ENCODE measurements at regions not wholly inside any gene's neighbourhood (a gene's known extent, or its start where the extent isn't known, plus 50 kb on each side); places are given as distances from the start of the nearest gene placed in this dataset.
A peak's percentile ranks its signal among the peaks of the same experiment; 100 is the strongest.

DNA sequence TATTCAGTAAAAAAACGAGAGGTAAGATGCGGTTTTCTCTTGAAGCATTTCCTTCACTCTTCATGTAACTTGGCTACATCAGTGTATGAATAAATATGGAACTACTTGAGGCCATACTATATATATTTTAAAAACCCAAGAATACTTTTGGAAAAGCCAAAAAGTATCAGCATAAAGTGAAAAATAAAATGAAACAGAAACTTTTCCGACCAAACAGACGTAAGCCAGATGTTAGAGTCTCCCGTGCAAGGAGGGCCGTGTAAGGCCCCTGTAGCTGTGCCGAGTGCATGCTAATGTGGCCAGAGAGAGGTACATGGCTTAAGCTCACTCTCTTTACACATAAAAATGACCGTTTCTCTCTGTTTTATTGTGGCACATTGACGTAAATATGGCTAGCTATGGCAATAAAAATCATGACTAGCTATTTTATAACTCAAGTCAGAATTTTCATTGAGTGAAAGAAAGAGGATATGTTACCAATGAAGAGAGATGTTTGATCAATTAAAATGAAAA is 140.1 kb upstream of the GMDS start:
- 57 to 66% methylated on average over 9 of the region's 9 CpGs for WGBS, 2 donors
- ATAC-seq (ENCODE audit: low FRiP score) = no peak
- peaks cover 0 to 3% of the 10 kb centered on the region in 2 donors for H3K4me1 ChIP-seq (ENCODE audit: control insufficient read depth in 1 of 2, insufficient read depth in 2 of 2, low read length in 2 of 2)
- no peak overlapping the region for H3K27ac ChIP-seq (ENCODE audit: low read depth in 1 of 2, low read length in 2 of 2)
- H3K27me3 ChIP-seq (ENCODE audit: control insufficient read depth in 1 of 2, insufficient read depth in 2 of 2, low read length in 1 of 2) = no peaks in the 10 kb centered on the region
- no peak overlapping the region for H3K4me3 ChIP-seq (ENCODE audit: low read length in 2 of 2)
- intact Hi-C loops (cut with DNase I) = no loop called here
- no peaks in the 10 kb centered on the region for H3K9me3 ChIP-seq (ENCODE audit: control insufficient read depth, low read length)
- DNase-seq = no peak
- H3K36me3 ChIP-seq (ENCODE audit: control insufficient read depth in 1 of 2, insufficient read depth in 2 of 2, low read length in 1 of 2) = no peaks in the 10 kb centered on the region

DNA sequence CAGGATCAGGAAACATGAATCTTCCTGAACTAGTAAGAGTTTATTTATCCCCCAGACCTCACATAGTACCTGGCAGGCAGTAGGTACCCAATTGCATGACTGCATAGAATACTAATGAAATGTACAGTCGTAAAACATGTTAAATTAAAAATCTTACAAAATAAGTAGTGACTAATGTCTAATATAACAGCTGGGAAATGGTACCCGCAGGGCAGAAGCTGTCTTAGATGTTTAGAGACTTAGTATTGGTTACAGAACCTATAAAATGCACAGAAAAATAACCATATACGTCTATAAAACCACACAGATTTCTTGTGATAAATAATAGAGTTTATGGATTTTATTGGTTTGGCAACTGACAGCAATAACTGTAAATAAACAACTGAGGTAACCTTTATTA is 139.1 kb upstream of the GMDS start:
- WGBS, 2 donors = 91 to 97% methylated on average over 3 of the region's 3 CpGs
- Histone ChIP-seq H3K4me3 (ENCODE audit: low read length in 2 of 2) (no peak overlapping the region), H3K9me3 (ENCODE audit: control insufficient read depth, low read length) (no peaks in the 10 kb centered on the region), H3K36me3 (ENCODE audit: control insufficient read depth in 1 of 2, insufficient read depth in 2 of 2, low read length in 1 of 2) (no peaks in the 10 kb centered on the region), H3K27ac (ENCODE audit: low read depth in 1 of 2, low read length in 2 of 2) (no peak overlapping the region), H3K4me1 (ENCODE audit: control insufficient read depth in 1 of 2, insufficient read depth in 2 of 2, low read length in 2 of 2) (peaks cover 0 to 3% of the 10 kb centered on the region in 2 donors), H3K27me3 (ENCODE audit: control insufficient read depth in 1 of 2, insufficient read depth in 2 of 2, low read length in 1 of 2) (no peaks in the 10 kb centered on the region)
- no peak for ATAC-seq (ENCODE audit: low FRiP score)
- no peak for DNase-seq
- intact Hi-C loops (cut with DNase I) = no loop called here

DNA sequence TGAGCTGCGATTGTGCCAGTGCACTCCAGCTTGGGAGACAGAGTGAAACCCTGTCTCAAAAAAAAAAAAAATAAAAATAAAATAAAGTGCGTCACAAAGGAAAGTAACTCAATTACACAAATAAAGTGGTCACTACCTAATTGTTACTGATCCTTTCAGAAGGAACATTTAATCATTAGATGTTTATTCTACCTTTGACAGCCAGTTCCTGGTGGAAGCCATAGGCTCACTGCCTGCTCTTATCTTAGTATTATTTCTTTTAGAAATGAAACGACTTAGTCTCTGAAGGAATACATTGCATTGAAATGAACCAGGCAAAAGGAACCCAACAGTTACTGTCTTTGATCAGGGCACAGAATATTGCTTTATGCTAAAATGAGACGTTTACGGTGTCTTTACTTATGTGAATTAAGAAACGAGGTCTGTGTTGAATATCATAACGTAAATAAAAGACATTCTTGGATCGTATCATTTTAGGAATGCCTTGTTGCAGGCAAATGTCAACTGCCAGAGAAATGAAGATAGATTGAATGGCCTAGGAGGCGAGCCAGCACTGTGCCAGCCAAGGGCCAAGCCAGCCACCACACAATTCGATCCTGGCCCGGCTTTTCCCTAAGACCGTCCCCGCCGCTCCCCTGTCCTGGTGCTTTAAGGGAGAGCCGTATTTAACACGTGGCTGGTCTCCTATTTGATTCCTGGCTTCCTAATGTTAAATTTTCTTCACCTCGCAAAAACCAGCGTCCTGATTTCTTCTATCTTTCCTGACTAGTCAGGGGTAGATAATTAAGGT is 136.7 kb upstream of the GMDS start:
- 7% methylated on average over 18 of the region's 18 CpGs for WGBS, 2 donors
- Histone ChIP-seq H3K9me3 (ENCODE audit: control insufficient read depth, low read length) (no peaks in the 10 kb centered on the region), H3K4me1 (ENCODE audit: control insufficient read depth in 1 of 2, insufficient read depth in 2 of 2, low read length in 2 of 2) (peaks cover 0 to 3% of the 10 kb centered on the region in 2 donors), H3K27me3 (ENCODE audit: control insufficient read depth in 1 of 2, insufficient read depth in 2 of 2, low read length in 1 of 2) (no peaks in the 10 kb centered on the region), H3K4me3 (ENCODE audit: low read length in 2 of 2) (peak overlapping the region; percentile 4 to 15), H3K27ac (ENCODE audit: low read depth in 1 of 2, low read length in 2 of 2) (peak overlapping the region; percentile 92 to 99), H3K36me3 (ENCODE audit: control insufficient read depth in 1 of 2, insufficient read depth in 2 of 2, low read length in 1 of 2) (no peaks in the 10 kb centered on the region)
- DNase-seq (peak in 1 of 2 donors; percentile 50), ATAC-seq (ENCODE audit: low FRiP score) (no peak)
- intact Hi-C loops (cut with DNase I) = no loop called here

DNA sequence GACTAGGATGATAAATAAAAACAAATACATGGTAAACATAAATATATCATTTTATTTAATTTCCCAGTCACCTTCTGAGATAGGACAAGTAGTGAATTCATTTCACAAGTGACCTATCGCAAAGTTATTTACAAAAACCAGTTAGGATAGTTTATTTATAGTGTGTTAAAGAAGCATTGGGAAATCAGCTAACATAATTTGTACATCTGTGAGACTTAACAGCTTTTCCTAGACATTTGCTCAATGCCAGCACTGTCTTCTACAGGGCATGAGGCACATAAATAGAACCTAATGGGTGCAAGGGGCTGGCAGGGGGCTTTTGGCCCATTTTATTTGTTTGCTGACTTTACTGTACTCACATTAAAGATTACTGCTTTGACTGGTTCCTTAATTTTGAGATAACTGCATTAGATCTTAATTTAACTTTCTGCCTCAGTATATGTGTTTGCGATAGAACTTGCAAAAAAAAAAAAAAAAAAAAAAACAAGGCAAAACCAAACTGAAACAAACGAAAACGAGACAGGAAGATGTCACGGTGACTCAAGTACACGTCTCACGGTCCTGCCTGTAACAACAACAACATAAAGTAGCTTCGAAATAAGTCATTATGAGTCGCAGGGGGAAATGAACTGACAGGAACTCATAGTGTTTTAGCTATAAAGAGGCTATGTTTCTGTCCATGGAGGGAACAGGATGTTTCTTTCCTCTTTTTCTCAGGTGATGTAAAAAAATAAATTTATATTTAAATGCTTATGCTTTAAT is 133.7 kb upstream of the GMDS start:
- intact Hi-C loops (cut with DNase I) = no loop called here
- DNase-seq = no peak

DNA sequence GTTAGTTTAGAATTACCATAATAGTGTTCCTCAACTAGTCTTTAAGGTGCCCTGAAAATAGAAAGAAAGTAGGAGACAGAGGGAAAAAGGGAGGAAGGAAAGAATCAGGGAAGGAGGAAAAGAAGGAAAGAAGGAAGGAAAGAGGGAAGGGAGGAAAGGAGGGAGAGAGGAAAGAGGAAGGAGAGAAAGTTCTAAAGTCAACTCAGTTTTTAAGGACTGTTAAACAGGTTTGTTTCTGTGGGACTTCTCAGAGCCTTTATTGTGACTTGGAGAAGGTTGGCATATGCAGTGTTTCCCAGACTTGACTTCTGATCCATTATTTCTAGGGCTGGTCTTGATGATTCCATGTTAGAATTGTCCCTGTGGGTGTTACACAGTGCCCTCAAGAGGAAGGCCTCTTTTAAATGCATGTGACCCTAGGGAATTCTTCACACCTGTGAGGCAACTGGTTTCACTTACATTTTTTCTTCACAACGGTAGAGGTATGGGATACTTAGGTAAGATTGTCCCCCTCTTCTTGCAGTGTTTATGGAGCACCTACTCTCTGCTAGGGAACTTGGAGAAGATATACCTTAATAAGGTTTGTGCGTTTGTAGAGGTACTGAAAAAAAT is 132.7 kb upstream of the GMDS start:
- Histone ChIP-seq H3K4me1 (ENCODE audit: control insufficient read depth in 1 of 2, insufficient read depth in 2 of 2, low read length in 2 of 2) (peaks cover 0 to 3% of the 10 kb centered on the region in 2 donors), H3K9me3 (ENCODE audit: control insufficient read depth, low read length) (no peaks in the 10 kb centered on the region), H3K36me3 (ENCODE audit: control insufficient read depth in 1 of 2, insufficient read depth in 2 of 2, low read length in 1 of 2) (no peaks in the 10 kb centered on the region), H3K4me3 (ENCODE audit: low read length in 2 of 2) (no peak overlapping the region), H3K27me3 (ENCODE audit: control insufficient read depth in 1 of 2, insufficient read depth in 2 of 2, low read length in 1 of 2) (no peaks in the 10 kb centered on the region), H3K27ac (ENCODE audit: low read depth in 1 of 2, low read length in 2 of 2) (no peak overlapping the region)
- intact Hi-C loops (cut with DNase I) = no loop called here
- 86 to 88% methylated on average over 2 of the region's 2 CpGs for WGBS, 2 donors
- no peak for ATAC-seq (ENCODE audit: low FRiP score)
- DNase-seq = no peak

More for the DNA sequence above, 133.7 kb upstream of the GMDS start:
- no peaks in the 10 kb centered on the region for H3K36me3 ChIP-seq (ENCODE audit: control insufficient read depth in 1 of 2, insufficient read depth in 2 of 2, low read length in 1 of 2)
- 79 to 80% methylated on average over 9 of the region's 9 CpGs for WGBS, 2 donors
- no peak overlapping the region for H3K27ac ChIP-seq (ENCODE audit: low read depth in 1 of 2, low read length in 2 of 2)
- no peak for ATAC-seq (ENCODE audit: low FRiP score)
- H3K9me3 ChIP-seq (ENCODE audit: control insufficient read depth, low read length) = no peaks in the 10 kb centered on the region
- H3K27me3 ChIP-seq (ENCODE audit: control insufficient read depth in 1 of 2, insufficient read depth in 2 of 2, low read length in 1 of 2) = no peaks in the 10 kb centered on the region
- no peak overlapping the region for H3K4me3 ChIP-seq (ENCODE audit: low read length in 2 of 2)
- H3K4me1 ChIP-seq (ENCODE audit: control insufficient read depth in 1 of 2, insufficient read depth in 2 of 2, low read length in 2 of 2) = peaks cover 0 to 3% of the 10 kb centered on the region in 2 donors

DNA sequence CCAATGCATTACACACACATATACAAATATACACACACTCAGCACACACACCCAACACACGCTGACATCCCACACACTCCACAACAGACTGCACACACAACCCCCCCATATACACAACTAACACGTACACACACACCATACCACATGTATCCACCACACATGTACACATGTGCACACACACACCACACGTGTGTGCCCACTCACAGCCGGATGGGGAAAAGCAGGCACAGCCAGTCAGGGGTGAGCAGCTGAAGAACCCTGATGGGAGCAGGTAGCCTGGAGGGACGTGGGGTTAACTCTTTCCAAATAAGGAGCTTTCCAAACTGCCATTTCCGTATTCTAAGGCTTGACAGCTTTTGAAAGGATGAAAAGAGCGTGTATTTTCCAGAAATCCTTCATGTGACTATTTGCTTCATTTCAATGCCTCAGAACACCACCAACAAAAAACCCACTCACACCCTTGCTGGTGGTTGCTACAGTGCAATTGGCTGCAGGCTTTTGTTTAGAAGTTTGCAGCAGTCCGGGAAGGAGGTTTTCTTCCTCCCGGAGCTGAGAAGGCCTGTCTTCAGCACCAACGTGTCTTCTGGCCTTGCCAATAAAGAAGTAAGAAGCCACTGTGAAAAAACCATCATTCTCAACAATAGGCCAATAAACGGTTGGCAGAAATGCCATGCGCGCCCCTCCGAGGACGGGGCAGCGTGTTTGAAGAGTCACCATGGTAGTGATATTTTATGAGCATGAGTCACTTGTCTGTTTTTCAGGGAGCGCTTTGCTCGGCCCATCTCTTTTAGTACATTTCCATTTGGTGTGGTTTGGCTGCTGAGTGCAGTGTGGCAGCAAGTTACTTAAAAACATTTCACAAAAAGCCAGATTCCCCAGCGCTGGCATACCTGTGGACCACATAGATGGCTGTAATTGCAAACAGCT is 131.3 kb upstream of the GMDS start:
- H3K27me3 ChIP-seq (ENCODE audit: control insufficient read depth in 1 of 2, insufficient read depth in 2 of 2, low read length in 1 of 2) = no peaks in the 10 kb centered on the region
- 42 to 43% methylated on average over 19 of the region's 19 CpGs for WGBS, 2 donors
- H3K36me3 ChIP-seq (ENCODE audit: control insufficient read depth in 1 of 2, insufficient read depth in 2 of 2, low read length in 1 of 2) = no peaks in the 10 kb centered on the region
- no peaks in the 10 kb centered on the region for H3K9me3 ChIP-seq (ENCODE audit: control insufficient read depth, low read length)
- H3K4me3 ChIP-seq (ENCODE audit: low read length in 2 of 2) = no peak overlapping the region
- ATAC-seq (ENCODE audit: low FRiP score) = peak; percentile 56
- DNase-seq = peak in 1 of 2 donors; percentile 52
- peak overlapping the region; percentile 1 to 9 for H3K27ac ChIP-seq (ENCODE audit: low read depth in 1 of 2, low read length in 2 of 2)
- no peaks in the 10 kb centered on the region for H3K4me1 ChIP-seq (ENCODE audit: control insufficient read depth in 1 of 2, insufficient read depth in 2 of 2, low read length in 2 of 2)
- intact Hi-C loops (cut with DNase I) = no loop called here

DNA sequence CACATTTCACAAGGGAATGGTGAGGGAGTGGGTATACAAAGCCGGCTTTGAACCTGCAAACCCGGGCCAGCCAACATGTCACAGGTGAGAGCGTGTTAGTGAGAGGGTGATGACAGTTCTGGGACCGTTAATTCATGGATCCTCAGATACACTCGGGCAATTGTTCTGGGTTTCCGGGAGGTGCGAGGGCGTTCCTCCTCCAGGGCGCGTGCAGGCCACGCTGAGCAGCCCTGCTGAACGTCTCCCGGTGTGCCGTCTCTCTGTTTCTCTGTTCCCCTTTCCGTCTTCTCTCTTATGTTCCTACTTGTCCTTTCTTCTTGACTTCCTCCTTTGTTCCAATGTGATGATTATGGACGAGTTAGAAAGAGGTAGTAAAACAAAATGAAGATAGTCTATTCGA is 130.0 kb upstream of the GMDS start:
- DNase-seq = no peak
- intact Hi-C loops (cut with DNase I) = no loop called here
- 96 to 97% methylated on average over 17 of the region's 17 CpGs for WGBS, 2 donors
- Histone ChIP-seq H3K9me3 (ENCODE audit: control insufficient read depth, low read length) (no peaks in the 10 kb centered on the region), H3K4me1 (ENCODE audit: control insufficient read depth in 1 of 2, insufficient read depth in 2 of 2, low read length in 2 of 2) (no peaks in the 10 kb centered on the region), H3K27ac (ENCODE audit: low read depth in 1 of 2, low read length in 2 of 2) (no peak overlapping the region), H3K4me3 (ENCODE audit: low read length in 2 of 2) (no peak overlapping the region), H3K27me3 (ENCODE audit: control insufficient read depth in 1 of 2, insufficient read depth in 2 of 2, low read length in 1 of 2) (no peaks in the 10 kb centered on the region), H3K36me3 (ENCODE audit: control insufficient read depth in 1 of 2, insufficient read depth in 2 of 2, low read length in 1 of 2) (no peaks in the 10 kb centered on the region)
- ATAC-seq (ENCODE audit: low FRiP score) = no peak

DNA sequence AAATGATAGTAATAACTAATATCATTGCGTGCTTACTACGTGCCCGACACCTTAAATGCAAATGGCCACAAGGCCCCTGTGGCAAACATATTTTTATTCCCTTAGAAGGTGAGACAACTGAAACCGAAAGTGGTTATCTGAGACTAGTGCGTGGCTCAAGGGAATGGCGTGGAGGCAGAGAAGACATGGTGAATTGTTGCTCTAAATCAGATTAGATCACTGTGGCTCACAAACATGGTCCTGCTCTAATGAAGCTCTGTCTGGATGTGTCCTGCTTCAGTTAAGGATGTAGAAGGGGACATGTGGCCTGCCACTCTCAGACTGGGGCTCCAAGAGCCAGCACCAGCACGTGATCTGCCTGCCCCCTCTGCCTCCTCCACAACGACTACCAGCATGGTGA is 124.2 kb upstream of the GMDS start:
- Histone ChIP-seq H3K36me3 (ENCODE audit: control insufficient read depth in 1 of 2, insufficient read depth in 2 of 2, low read length in 1 of 2) (no peaks in the 10 kb centered on the region), H3K4me3 (ENCODE audit: low read length in 2 of 2) (no peak overlapping the region), H3K9me3 (ENCODE audit: control insufficient read depth, low read length) (no peaks in the 10 kb centered on the region), H3K4me1 (ENCODE audit: control insufficient read depth in 1 of 2, insufficient read depth in 2 of 2, low read length in 2 of 2) (peaks cover 0 to 1% of the 10 kb centered on the region in 2 donors), H3K27ac (ENCODE audit: low read depth in 1 of 2, low read length in 2 of 2) (no peak overlapping the region), H3K27me3 (ENCODE audit: control insufficient read depth in 1 of 2, insufficient read depth in 2 of 2, low read length in 1 of 2) (no peaks in the 10 kb centered on the region)
- no peak for DNase-seq
- intact Hi-C loops (cut with DNase I) = no loop called here
- WGBS, 2 donors = 95 to 96% methylated on average over 8 of the region's 8 CpGs
- no peak for ATAC-seq (ENCODE audit: low FRiP score)

Measured in aorta (tissue), 5 donors.